ENCODE measurements at regions not wholly inside any gene's neighbourhood (a gene's known extent, or its start where the extent isn't known, plus 50 kb on each side); places are given as distances from the start of the nearest gene placed in this dataset.

GRCh38 chr20:10985536-10985935, 311.7 kb upstream of the JAG1 start:
- WGBS, 2 donors, result 8 to 14% methylated on average over 1 of the region's 1 CpG
- no peak overlapping the region for H3K4me3 ChIP-seq (ENCODE audit: low read depth, poor library complexity, severe bottlenecking)
- intact Hi-C loops (cut with DNase I; ENCODE audit: low total_unique reads), result no loop called here
- DNase-seq (ENCODE audit: low spot score in 2 of 2), result no peak
- no peak for TF ChIP-seq POLR2A (IDR thresholded peaks at IDR 0.05)
- TF ChIP-seq CTCF (IDR thresholded peaks at IDR 0.05), result no peak

GRCh38 chr20:10986586-10986985, 312.8 kb upstream of the JAG1 start:
- no peak overlapping the region for H3K4me3 ChIP-seq (ENCODE audit: low read depth, poor library complexity, severe bottlenecking)
- intact Hi-C loops (cut with DNase I; ENCODE audit: low total_unique reads), result no loop called here
- no peak for DNase-seq (ENCODE audit: low spot score in 2 of 2)
- TF ChIP-seq POLR2A (IDR thresholded peaks at IDR 0.05), result no peak
- WGBS, 2 donors, result 85 to 86% methylated on average over 5 of the region's 5 CpGs

GRCh38 chr20:10987651-10988383, 314.0 kb upstream of the JAG1 start:
- intact Hi-C loops (cut with DNase I; ENCODE audit: low total_unique reads), result no loop called here
- WGBS, 2 donors, result 43 to 67% methylated on average over 5 of the region's 5 CpGs

GRCh38 chr20:10990625-10991382, 317.0 kb upstream of the JAG1 start:
- intact Hi-C loops (cut with DNase I; ENCODE audit: low total_unique reads), result no loop called here
- no peak for DNase-seq (ENCODE audit: low spot score in 2 of 2)
- WGBS, 2 donors, result 74 to 95% methylated on average over 3 of the region's 3 CpGs
- no peak overlapping the region for H3K4me3 ChIP-seq (ENCODE audit: low read depth, poor library complexity, severe bottlenecking)
- TF ChIP-seq CTCF (IDR thresholded peaks at IDR 0.05) (no peak), POLR2A (IDR thresholded peaks at IDR 0.05) (no peak)

More at GRCh38 chr20:10987651-10988383, 314.0 kb upstream of the JAG1 start:
- TF ChIP-seq POLR2A (IDR thresholded peaks at IDR 0.05), result no peak
- no peak for TF ChIP-seq CTCF (IDR thresholded peaks at IDR 0.05)
- DNase-seq (ENCODE audit: low spot score in 2 of 2), result no peak
- H3K4me3 ChIP-seq (ENCODE audit: low read depth, poor library complexity, severe bottlenecking), result no peak overlapping the region

GRCh38 chr20:10992731-10993130, 318.9 kb upstream of the JAG1 start:
- no peak overlapping the region for H3K4me3 ChIP-seq (ENCODE audit: low read depth, poor library complexity, severe bottlenecking)
- TF ChIP-seq POLR2A (IDR thresholded peaks at IDR 0.05) (no peak), CTCF (IDR thresholded peaks at IDR 0.05) (no peak)
- no peak for DNase-seq (ENCODE audit: low spot score in 2 of 2)
- intact Hi-C loops (cut with DNase I; ENCODE audit: low total_unique reads), result no loop called here
- WGBS, 2 donors, result 37 to 47% methylated on average over 6 of the region's 6 CpGs

- no peak for TF ChIP-seq CTCF (IDR thresholded peaks at IDR 0.05)
- TF ChIP-seq POLR2A (IDR thresholded peaks at IDR 0.05), result no peak
- intact Hi-C loops (cut with DNase I; ENCODE audit: low total_unique reads), result no loop called here
- no peak overlapping the region for H3K4me3 ChIP-seq (ENCODE audit: low read depth, poor library complexity, severe bottlenecking)
- WGBS, 2 donors, result 95 to 96% methylated on average over 2 of the region's 2 CpGs
- DNase-seq (ENCODE audit: low spot score in 2 of 2), result no peak
Observed at GRCh38 chr20:10994991-10995700, 321.3 kb upstream of the JAG1 start.

Data from lower leg skin (tissue), 4 donors.